Sigmoid colon (tissue), 3 donors: ENCODE measurements at regions not wholly inside any gene's neighbourhood (a gene's known extent, or its start where the extent isn't known, plus 50 kb on each side); places are given as distances from the start of the nearest gene placed in this dataset.

Experiments
- CTCF ChIP-seq, 4 experiments: fragments of 450-650 bp in 3 of 4; fragments of 200-600 bp in 1 of 4; IDR thresholded peaks; one replicate each; pipeline ENCODE4 v1.5.1; 2016 to 2019; ENCODE audit warnings: antibody characterized with exemption in 4 of 4, mild to moderate bottlenecking in 3 of 4, moderate library complexity in 2 of 4
- POLR2A ChIP-seq, 2 donors: fragments of 450-650 bp; IDR thresholded peaks; one replicate each; pipeline ENCODE4 v1.6.1; 2016; ENCODE audit warnings: antibody characterized with exemption in 2 of 2, mild to moderate bottlenecking in 2 of 2, moderate library complexity in 2 of 2

- TF ChIP-seq CTCF (IDR thresholded peaks at IDR 0.05) (no peak), POLR2A (IDR thresholded peaks at IDR 0.05) (no peak)
Observed at GRCh38 chr9:515665-516064, 301.0 kb downstream of the DOCK8 start.
